ENCODE measurements at regions not wholly inside any gene's neighbourhood (a gene's known extent, or its start where the extent isn't known, plus 50 kb on each side); places are given as distances from the start of the nearest gene placed in this dataset.

- no peak for ATAC-seq (ENCODE audit: low read depth)
- DNase-seq (ENCODE audit: low spot score in 2 of 2) = no peak
- no peaks in the 10 kb centered on the region for H3K4me1 Mint-ChIP-seq
Observed at GRCh38 chr18:24731981-24732380, 271.5 kb downstream of the HRH4 start.

GRCh38 chr18:24734058-24734457 is 273.6 kb downstream of the HRH4 start:
- DNase-seq (ENCODE audit: low spot score in 2 of 2) = no peak
- ATAC-seq (ENCODE audit: low read depth) = no peak
- H3K36me3 Mint-ChIP-seq = no peaks in the 10 kb centered on the region
- H3K27me3 Mint-ChIP-seq = peaks cover 7% of the 10 kb centered on the region
- no peak overlapping the region for H3K27ac Mint-ChIP-seq
- no peaks in the 10 kb centered on the region for H3K9me3 Mint-ChIP-seq
- no peak overlapping the region for H3K4me3 Mint-ChIP-seq
- no peaks in the 10 kb centered on the region for H3K4me1 Mint-ChIP-seq

More at GRCh38 chr18:24731981-24732380, 271.5 kb downstream of the HRH4 start:
- Mint-ChIP-seq H3K9me3 (no peaks in the 10 kb centered on the region), H3K27ac (no peak overlapping the region), H3K4me3 (no peak overlapping the region), H3K27me3 (peaks cover 7% of the 10 kb centered on the region), H3K36me3 (no peaks in the 10 kb centered on the region)

GRCh38 chr18:24735624-24736231 is 275.3 kb downstream of the HRH4 start:
- H3K36me3 Mint-ChIP-seq = no peaks in the 10 kb centered on the region
- no peak overlapping the region for H3K4me3 Mint-ChIP-seq
- H3K27me3 Mint-ChIP-seq = no peaks in the 10 kb centered on the region
- DNase-seq (ENCODE audit: low spot score in 2 of 2) (no peak), ATAC-seq (ENCODE audit: low read depth) (no peak)
- no peaks in the 10 kb centered on the region for H3K4me1 Mint-ChIP-seq
- H3K9me3 Mint-ChIP-seq = no peaks in the 10 kb centered on the region
- H3K27ac Mint-ChIP-seq = no peak overlapping the region

- no peaks in the 10 kb centered on the region for H3K27me3 Mint-ChIP-seq
- ATAC-seq (ENCODE audit: low read depth) (no peak), DNase-seq (ENCODE audit: low spot score in 2 of 2) (no peak)
- H3K4me1 Mint-ChIP-seq = no peaks in the 10 kb centered on the region
- no peak overlapping the region for H3K27ac Mint-ChIP-seq
- no peak overlapping the region for H3K4me3 Mint-ChIP-seq
- H3K9me3 Mint-ChIP-seq = no peaks in the 10 kb centered on the region
- no peaks in the 10 kb centered on the region for H3K36me3 Mint-ChIP-seq
Observed at GRCh38 chr18:24736662-24737330, 276.4 kb downstream of the HRH4 start.

- no peak for ATAC-seq (ENCODE audit: low read depth)
- DNase-seq (ENCODE audit: low spot score in 2 of 2) = no peak
- Mint-ChIP-seq H3K4me3 (no peak overlapping the region), H3K36me3 (no peaks in the 10 kb centered on the region), H3K9me3 (no peaks in the 10 kb centered on the region), H3K27ac (no peak overlapping the region), H3K4me1 (no peaks in the 10 kb centered on the region), H3K27me3 (no peaks in the 10 kb centered on the region)
Observed at GRCh38 chr18:24740829-24741228, 280.4 kb downstream of the HRH4 start.

- ATAC-seq (ENCODE audit: low read depth) = no peak
- no peaks in the 10 kb centered on the region for H3K9me3 Mint-ChIP-seq
- H3K4me3 Mint-ChIP-seq = no peak overlapping the region
- H3K4me1 Mint-ChIP-seq = no peaks in the 10 kb centered on the region
- H3K27me3 Mint-ChIP-seq = no peaks in the 10 kb centered on the region
- H3K27ac Mint-ChIP-seq = no peak overlapping the region
- no peak for DNase-seq (ENCODE audit: low spot score in 2 of 2)
- no peaks in the 10 kb centered on the region for H3K36me3 Mint-ChIP-seq
Observed at GRCh38 chr18:24741321-24741720, 280.9 kb downstream of the HRH4 start.

- ATAC-seq (ENCODE audit: low read depth) = no peak
Observed at GRCh38 chr18:24741965-24742724, 281.7 kb downstream of the HRH4 start.

GRCh38 chr18:24754583-24755253 is 294.3 kb downstream of the HRH4 start:
- Mint-ChIP-seq H3K4me1 (no peaks in the 10 kb centered on the region), H3K36me3 (no peaks in the 10 kb centered on the region), H3K4me3 (no peak overlapping the region), H3K9me3 (no peaks in the 10 kb centered on the region), H3K27me3 (peaks cover 4% of the 10 kb centered on the region), H3K27ac (no peak overlapping the region)
- no peak for DNase-seq (ENCODE audit: low spot score in 2 of 2)
- no peak for ATAC-seq (ENCODE audit: low read depth)

More at GRCh38 chr18:24741965-24742724, 281.7 kb downstream of the HRH4 start:
- no peak for DNase-seq (ENCODE audit: low spot score in 2 of 2)
- Mint-ChIP-seq H3K27me3 (peaks cover 2% of the 10 kb centered on the region), H3K9me3 (no peaks in the 10 kb centered on the region), H3K4me1 (no peaks in the 10 kb centered on the region), H3K27ac (no peak overlapping the region), H3K36me3 (no peaks in the 10 kb centered on the region), H3K4me3 (no peak overlapping the region)

GRCh38 chr18:24756385-24756784 is 295.9 kb downstream of the HRH4 start:
- DNase-seq (ENCODE audit: low spot score in 2 of 2) = no peak
- Mint-ChIP-seq H3K27me3 (peaks cover 4% of the 10 kb centered on the region), H3K4me3 (no peak overlapping the region), H3K36me3 (no peaks in the 10 kb centered on the region), H3K4me1 (no peaks in the 10 kb centered on the region), H3K27ac (no peak overlapping the region), H3K9me3 (peaks cover 3% of the 10 kb centered on the region)
- ATAC-seq (ENCODE audit: low read depth) = no peak

- Mint-ChIP-seq H3K27ac (no peak overlapping the region), H3K4me3 (no peak overlapping the region), H3K27me3 (peaks cover 4% of the 10 kb centered on the region), H3K4me1 (no peaks in the 10 kb centered on the region), H3K36me3 (no peaks in the 10 kb centered on the region), H3K9me3 (peaks cover 7% of the 10 kb centered on the region)
- ATAC-seq (ENCODE audit: low read depth) (no peak), DNase-seq (ENCODE audit: low spot score in 2 of 2) (no peak)
Observed at GRCh38 chr18:24757134-24757533, 296.7 kb downstream of the HRH4 start.

GRCh38 chr18:24761765-24762164 is 301.3 kb downstream of the HRH4 start:
- DNase-seq (ENCODE audit: low spot score in 2 of 2) = no peak
- Mint-ChIP-seq H3K4me1 (no peaks in the 10 kb centered on the region), H3K27ac (no peak overlapping the region), H3K9me3 (peaks cover 10% of the 10 kb centered on the region), H3K4me3 (no peak overlapping the region), H3K36me3 (no peaks in the 10 kb centered on the region), H3K27me3 (peaks cover 2% of the 10 kb centered on the region)
- ATAC-seq (ENCODE audit: low read depth) = no peak

GRCh38 chr18:24762511-24762910 is 302.1 kb downstream of the HRH4 start:
- peaks cover 2% of the 10 kb centered on the region for H3K27me3 Mint-ChIP-seq
- H3K9me3 Mint-ChIP-seq = peaks cover 10% of the 10 kb centered on the region
- DNase-seq (ENCODE audit: low spot score in 2 of 2) = no peak
- no peak overlapping the region for H3K4me3 Mint-ChIP-seq
- no peak overlapping the region for H3K27ac Mint-ChIP-seq
- no peaks in the 10 kb centered on the region for H3K36me3 Mint-ChIP-seq
- ATAC-seq (ENCODE audit: low read depth) = no peak
- no peaks in the 10 kb centered on the region for H3K4me1 Mint-ChIP-seq

- DNase-seq (ENCODE audit: low spot score in 2 of 2) (no peak), ATAC-seq (ENCODE audit: low read depth) (no peak)
- Mint-ChIP-seq H3K4me3 (no peak overlapping the region), H3K4me1 (no peaks in the 10 kb centered on the region), H3K27me3 (peaks cover 3% of the 10 kb centered on the region), H3K9me3 (peaks cover 10% of the 10 kb centered on the region), H3K27ac (no peak overlapping the region), H3K36me3 (no peaks in the 10 kb centered on the region)
Observed at GRCh38 chr18:24763765-24764513, 303.5 kb downstream of the HRH4 start.
